ENCODE measurements at regions not wholly inside any gene's neighbourhood (a gene's known extent, or its start where the extent isn't known, plus 50 kb on each side); places are given as distances from the start of the nearest gene placed in this dataset.

- TF ChIP-seq CTCF (IDR thresholded peaks at IDR 0.05; ENCODE audit: low read depth, low read length): no peak
- H3K9me3 ChIP-seq (ENCODE audit: control insufficient read depth, insufficient read depth, low read length): peaks cover 8% of the 10 kb centered on the region
- no peak overlapping the region for H3K4me3 ChIP-seq (ENCODE audit: low read depth, low read length)
- H3K27ac ChIP-seq (ENCODE audit: low read depth, low read length): no peak overlapping the region
- H3K27me3 ChIP-seq (ENCODE audit: control insufficient read depth, insufficient read depth, low read length): no peaks in the 10 kb centered on the region
- CTCF ChIA-PET: no interaction called here
- DNase-seq (ENCODE audit: low read depth, low spot score): no peak
- POLR2A ChIA-PET: no interaction called here
Measured at GRCh38 chr10:10165415-10165814, 852.3 kb upstream of the CELF2 start.

GRCh38 chr10:10178476-10178875, 839.2 kb upstream of the CELF2 start:
- H3K27ac ChIP-seq (ENCODE audit: low read depth, low read length): no peak overlapping the region
- H3K4me3 ChIP-seq (ENCODE audit: low read depth, low read length): no peak overlapping the region
- H3K27me3 ChIP-seq (ENCODE audit: control insufficient read depth, insufficient read depth, low read length): no peaks in the 10 kb centered on the region
- POLR2A ChIA-PET: no interaction called here
- H3K9me3 ChIP-seq (ENCODE audit: control insufficient read depth, insufficient read depth, low read length): no peaks in the 10 kb centered on the region
- no peak for DNase-seq (ENCODE audit: low read depth, low spot score)
- TF ChIP-seq CTCF (IDR thresholded peaks at IDR 0.05; ENCODE audit: low read depth, low read length): no peak
- CTCF ChIA-PET: no interaction called here

- Histone ChIP-seq H3K4me3 (ENCODE audit: low read depth, low read length) (no peak overlapping the region), H3K27me3 (ENCODE audit: control insufficient read depth, insufficient read depth, low read length) (no peaks in the 10 kb centered on the region), H3K9me3 (ENCODE audit: control insufficient read depth, insufficient read depth, low read length) (no peaks in the 10 kb centered on the region), H3K27ac (ENCODE audit: low read depth, low read length) (no peak overlapping the region)
- POLR2A ChIA-PET: no interaction called here
- CTCF ChIA-PET: no interaction called here
- no peak for TF ChIP-seq CTCF (IDR thresholded peaks at IDR 0.05; ENCODE audit: low read depth, low read length)
- DNase-seq (ENCODE audit: low read depth, low spot score): no peak
Measured at GRCh38 chr10:10193848-10194247, 823.8 kb upstream of the CELF2 start.

- no peaks in the 10 kb centered on the region for H3K27me3 ChIP-seq (ENCODE audit: control insufficient read depth, insufficient read depth, low read length)
- DNase-seq (ENCODE audit: low read depth, low spot score): no peak
- no peaks in the 10 kb centered on the region for H3K9me3 ChIP-seq (ENCODE audit: control insufficient read depth, insufficient read depth, low read length)
- H3K27ac ChIP-seq (ENCODE audit: low read depth, low read length): no peak overlapping the region
- CTCF ChIA-PET: no interaction called here
- TF ChIP-seq CTCF (IDR thresholded peaks at IDR 0.05; ENCODE audit: low read depth, low read length): no peak
- POLR2A ChIA-PET: no interaction called here
- no peak overlapping the region for H3K4me3 ChIP-seq (ENCODE audit: low read depth, low read length)
Measured at GRCh38 chr10:10196701-10197100, 821.0 kb upstream of the CELF2 start.

GRCh38 chr10:10197423-10197822, 820.2 kb upstream of the CELF2 start:
- no peak for TF ChIP-seq CTCF (IDR thresholded peaks at IDR 0.05; ENCODE audit: low read depth, low read length)
- ChIA-PET POLR2A (no interaction called here), CTCF (no interaction called here)
- H3K9me3 ChIP-seq (ENCODE audit: control insufficient read depth, insufficient read depth, low read length): no peaks in the 10 kb centered on the region
- H3K27me3 ChIP-seq (ENCODE audit: control insufficient read depth, insufficient read depth, low read length): no peaks in the 10 kb centered on the region
- no peak overlapping the region for H3K4me3 ChIP-seq (ENCODE audit: low read depth, low read length)
- no peak for DNase-seq (ENCODE audit: low read depth, low spot score)
- H3K27ac ChIP-seq (ENCODE audit: low read depth, low read length): no peak overlapping the region

Data from AG04450 (cell line).